ENCODE measurements at regions not wholly inside any gene's neighbourhood (a gene's known extent, or its start where the extent isn't known, plus 50 kb on each side); places are given as distances from the start of the nearest gene placed in this dataset.

- Histone ChIP-seq H3K27me3 (ENCODE audit: control insufficient read depth, insufficient read depth, low read length) (no peaks in the 10 kb centered on the region), H3K4me3 (ENCODE audit: low read depth, low read length) (no peak overlapping the region), H3K36me3 (ENCODE audit: control insufficient read depth, insufficient read depth, low read length) (no peaks in the 10 kb centered on the region)
- FAIRE-seq (no peak), DNase-seq (ENCODE audit: low read depth) (no peak)
- TF ChIP-seq, protein P1, sequence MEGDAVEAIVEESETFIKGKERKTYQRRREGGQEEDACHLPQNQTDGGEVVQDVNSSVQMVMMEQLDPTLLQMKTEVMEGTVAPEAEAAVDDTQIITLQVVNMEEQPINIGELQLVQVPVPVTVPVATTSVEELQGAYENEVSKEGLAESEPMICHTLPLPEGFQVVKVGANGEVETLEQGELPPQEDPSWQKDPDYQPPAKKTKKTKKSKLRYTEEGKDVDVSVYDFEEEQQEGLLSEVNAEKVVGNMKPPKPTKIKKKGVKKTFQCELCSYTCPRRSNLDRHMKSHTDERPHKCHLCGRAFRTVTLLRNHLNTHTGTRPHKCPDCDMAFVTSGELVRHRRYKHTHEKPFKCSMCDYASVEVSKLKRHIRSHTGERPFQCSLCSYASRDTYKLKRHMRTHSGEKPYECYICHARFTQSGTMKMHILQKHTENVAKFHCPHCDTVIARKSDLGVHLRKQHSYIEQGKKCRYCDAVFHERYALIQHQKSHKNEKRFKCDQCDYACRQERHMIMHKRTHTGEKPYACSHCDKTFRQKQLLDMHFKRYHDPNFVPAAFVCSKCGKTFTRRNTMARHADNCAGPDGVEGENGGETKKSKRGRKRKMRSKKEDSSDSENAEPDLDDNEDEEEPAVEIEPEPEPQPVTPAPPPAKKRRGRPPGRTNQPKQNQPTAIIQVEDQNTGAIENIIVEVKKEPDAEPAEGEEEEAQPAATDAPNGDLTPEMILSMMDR (IDR thresholded peaks at IDR 0.05; ENCODE audit: insufficient read depth, low read length, severe bottlenecking): no peak
These were observed 641.0 kb upstream of the GJE1 start for GRCh38 chr6:141491684-141492083.

DNA sequence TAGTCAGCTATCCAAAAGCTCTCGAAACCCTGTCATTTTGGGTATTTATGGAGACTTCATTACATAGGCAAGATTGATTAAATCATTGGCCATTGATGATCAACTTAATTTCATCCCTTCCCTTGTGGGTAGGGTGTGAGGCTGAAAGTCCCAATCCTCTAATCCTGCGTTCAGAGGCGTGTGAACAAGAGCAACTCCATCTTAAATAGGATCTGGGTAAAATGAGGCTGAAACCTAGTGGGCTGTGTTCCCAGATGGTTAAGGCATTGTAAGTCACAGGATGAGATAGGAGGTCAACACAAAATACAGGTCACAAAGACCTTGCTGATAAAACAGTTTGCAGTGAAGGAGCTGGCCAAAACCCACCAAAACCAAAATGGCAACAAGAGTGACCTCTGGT lies 641.7 kb upstream of the GJE1 start:
- TF ChIP-seq, protein P1 (IDR thresholded peaks at IDR 0.05; ENCODE audit: insufficient read depth, low read length, severe bottlenecking): no peak
- H3K4me3 ChIP-seq (ENCODE audit: low read depth, low read length): no peak overlapping the region
- no peaks in the 10 kb centered on the region for H3K27me3 ChIP-seq (ENCODE audit: control insufficient read depth, insufficient read depth, low read length)
- FAIRE-seq (no peak), DNase-seq (ENCODE audit: low read depth) (no peak)
- no peaks in the 10 kb centered on the region for H3K36me3 ChIP-seq (ENCODE audit: control insufficient read depth, insufficient read depth, low read length)

GRCh38 chr6:141488488-141488887 lies 644.2 kb upstream of the GJE1 start:
- TF ChIP-seq, protein P1 (IDR thresholded peaks at IDR 0.05; ENCODE audit: insufficient read depth, low read length, severe bottlenecking): no peak
- FAIRE-seq: no peak
- H3K27me3 ChIP-seq (ENCODE audit: control insufficient read depth, insufficient read depth, low read length): no peaks in the 10 kb centered on the region
- H3K36me3 ChIP-seq (ENCODE audit: control insufficient read depth, insufficient read depth, low read length): no peaks in the 10 kb centered on the region
- no peak overlapping the region for H3K4me3 ChIP-seq (ENCODE audit: low read depth, low read length)
- peak; percentile 23 for DNase-seq (ENCODE audit: low read depth)

GRCh38 chr6:141486942-141487341 lies 645.8 kb upstream of the GJE1 start:
- H3K36me3 ChIP-seq (ENCODE audit: control insufficient read depth, insufficient read depth, low read length): no peaks in the 10 kb centered on the region
- FAIRE-seq (no peak), DNase-seq (ENCODE audit: low read depth) (no peak)
- no peak overlapping the region for H3K4me3 ChIP-seq (ENCODE audit: low read depth, low read length)
- TF ChIP-seq, protein P1 (IDR thresholded peaks at IDR 0.05; ENCODE audit: insufficient read depth, low read length, severe bottlenecking): no peak
- H3K27me3 ChIP-seq (ENCODE audit: control insufficient read depth, insufficient read depth, low read length): no peaks in the 10 kb centered on the region

- H3K4me3 ChIP-seq (ENCODE audit: low read depth, low read length): no peak overlapping the region
- DNase-seq (ENCODE audit: low read depth) (no peak), FAIRE-seq (no peak)
- TF ChIP-seq, protein P1 (IDR thresholded peaks at IDR 0.05; ENCODE audit: insufficient read depth, low read length, severe bottlenecking): no peak
- no peaks in the 10 kb centered on the region for H3K36me3 ChIP-seq (ENCODE audit: control insufficient read depth, insufficient read depth, low read length)
- no peaks in the 10 kb centered on the region for H3K27me3 ChIP-seq (ENCODE audit: control insufficient read depth, insufficient read depth, low read length)
These were observed 648.0 kb upstream of the GJE1 start for GRCh38 chr6:141484711-141485110.

DNA sequence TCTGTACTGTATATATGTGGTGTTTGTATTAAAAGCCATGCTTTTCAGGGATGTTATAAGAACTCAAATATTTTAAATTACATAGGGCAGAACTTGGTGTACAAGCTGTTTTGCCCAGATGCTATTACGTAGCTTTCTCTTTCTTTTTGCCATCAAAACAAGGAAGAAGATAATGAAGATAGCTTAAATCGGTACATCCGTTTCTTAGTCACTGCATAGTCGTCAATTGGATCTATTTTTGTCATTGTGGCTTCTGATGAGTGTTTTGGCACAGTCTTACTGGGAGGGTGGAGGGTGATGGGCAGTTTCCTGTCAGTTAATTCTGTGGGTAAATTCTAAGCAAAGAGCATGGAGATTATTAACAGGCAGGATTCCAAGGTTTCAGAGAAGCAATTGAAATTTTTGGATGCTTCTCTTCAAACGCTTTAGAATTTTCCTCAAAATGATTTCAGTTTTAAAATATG lies 649.1 kb upstream of the GJE1 start:
- FAIRE-seq: no peak
- Histone ChIP-seq H3K36me3 (ENCODE audit: control insufficient read depth, insufficient read depth, low read length) (no peaks in the 10 kb centered on the region), H3K4me3 (ENCODE audit: low read depth, low read length) (no peak overlapping the region), H3K27me3 (ENCODE audit: control insufficient read depth, insufficient read depth, low read length) (no peaks in the 10 kb centered on the region)
- TF ChIP-seq, protein P1 (IDR thresholded peaks at IDR 0.05; ENCODE audit: insufficient read depth, low read length, severe bottlenecking): no peak
- peak; percentile 42 for DNase-seq (ENCODE audit: low read depth)

Data from bronchial epithelial cell (primary cell).